Renal cortex interstitium (tissue), 11 donors: ENCODE measurements at regions not wholly inside any gene's neighbourhood (a gene's known extent, or its start where the extent isn't known, plus 50 kb on each side); places are given as distances from the start of the nearest gene placed in this dataset.
"Not testable (repeated sequence)": the region's sequence is repeated elsewhere in the genome, so short reads cannot be mapped to it uniquely, and the experiment has no call there.

Experiments used
- DNase-seq, 11 donors: peaks; one replicate each; pipeline ENCODE4 v3.0.0-alpha.2; 2013; ENCODE audit warnings: low read depth in 9 of 11, low spot score in 4 of 11; ENCODE audit errors: extremely low read depth in 1 of 11

DNA sequence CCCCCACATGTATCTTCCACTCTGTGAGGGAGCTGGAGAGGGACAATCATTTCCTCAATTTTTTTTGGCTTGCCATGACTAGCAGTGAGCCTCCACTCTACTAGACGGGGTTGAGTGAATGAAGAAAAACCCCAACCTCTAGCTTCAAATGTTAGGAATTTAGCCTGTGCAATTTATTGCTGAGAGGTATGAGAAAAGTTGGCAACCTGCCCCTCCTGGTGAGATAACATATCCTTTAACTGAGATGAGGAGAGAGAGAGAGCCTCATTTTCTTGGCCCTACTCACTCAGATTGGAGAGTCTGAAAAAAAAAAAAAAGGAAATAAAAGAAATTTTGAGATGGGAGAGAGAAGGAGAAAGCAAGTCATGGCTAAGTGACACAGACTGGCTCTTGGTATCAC, 218.2 kb upstream of the CARD18 start:
- no peak for DNase-seq

DNA sequence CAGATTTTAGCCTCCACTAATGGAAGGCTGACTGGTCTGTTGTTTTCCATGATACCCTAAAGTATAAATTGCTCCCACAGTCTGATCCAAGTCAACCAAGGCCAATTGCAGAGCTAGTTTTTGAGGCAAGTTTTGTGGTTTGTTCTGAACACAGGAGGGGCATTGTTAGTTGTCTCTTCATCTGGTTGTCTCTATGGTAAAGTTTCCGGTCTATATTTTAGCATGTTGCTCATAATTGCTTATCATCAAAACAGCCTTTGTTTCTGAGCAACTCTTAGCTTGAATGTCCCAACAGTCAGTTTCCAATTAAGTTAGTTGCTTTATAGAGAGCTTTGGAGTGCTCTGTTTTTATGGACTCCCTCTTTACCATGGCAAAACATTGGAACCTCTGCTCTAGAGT, 217.6 kb upstream of the CARD18 start:
- no peak for DNase-seq

GRCh38 chr11:105349867-105350266, 210.3 kb upstream of the CARD18 start:
- not testable (repeated sequence) for DNase-seq

GRCh38 chr11:105344938-105345337, 205.4 kb upstream of the CARD18 start:
- no peak for DNase-seq

DNA sequence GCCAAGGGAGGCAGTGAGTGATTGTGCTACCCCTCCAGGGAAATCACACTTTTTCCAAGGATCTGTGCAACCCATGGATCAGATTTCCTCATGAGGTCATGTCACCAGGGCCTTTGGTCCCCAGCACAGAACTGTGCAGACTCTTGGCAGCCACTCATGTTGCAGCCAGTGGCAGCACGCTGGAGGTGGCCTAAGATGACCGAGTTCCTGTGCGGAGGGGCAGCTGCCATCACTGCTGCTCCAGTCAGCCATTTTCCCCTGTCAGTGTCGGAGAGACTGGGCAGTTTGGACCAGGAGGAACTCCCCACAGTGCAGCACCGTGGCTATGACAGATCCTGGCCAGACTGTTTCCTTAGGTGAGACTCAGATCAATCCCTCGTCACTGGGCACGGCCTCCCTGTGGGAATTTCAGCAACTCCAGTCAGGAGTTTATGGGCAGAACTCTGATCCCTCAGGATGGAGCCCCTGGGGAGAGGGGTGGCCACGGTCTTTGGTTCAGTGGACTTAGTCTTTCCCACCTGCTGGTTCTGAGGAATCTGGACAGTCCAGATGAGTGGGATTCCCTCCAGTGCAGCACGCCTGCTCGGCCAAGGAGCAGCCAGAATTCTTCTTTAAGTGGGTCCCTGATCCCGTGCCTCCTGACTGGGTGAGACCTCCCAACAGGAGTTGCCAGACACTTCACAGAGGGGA, 194.6 kb upstream of the CARD18 start:
- DNase-seq: no peak

GRCh38 chr11:105333153-105333552, 193.6 kb upstream of the CARD18 start:
- no peak for DNase-seq

DNA sequence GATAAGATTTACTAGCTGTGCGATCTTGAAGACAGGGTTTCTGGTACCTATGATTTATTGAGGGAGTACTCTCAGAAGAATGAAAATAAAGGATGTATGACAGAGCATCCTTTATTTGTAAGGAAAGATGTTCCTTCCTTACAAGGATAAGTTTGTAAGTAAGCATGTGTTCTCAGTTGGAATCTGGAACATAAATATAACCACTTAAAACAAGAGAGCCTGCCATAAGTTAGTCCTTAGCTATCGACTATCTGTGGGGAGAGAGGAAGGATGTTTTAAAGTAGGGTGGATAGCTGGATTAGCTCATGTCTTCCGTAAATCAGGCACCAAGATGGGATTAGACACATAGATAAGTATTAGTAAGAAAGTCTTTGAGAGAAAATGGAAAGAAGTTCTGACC, 192.6 kb upstream of the CARD18 start:
- no peak for DNase-seq

DNA sequence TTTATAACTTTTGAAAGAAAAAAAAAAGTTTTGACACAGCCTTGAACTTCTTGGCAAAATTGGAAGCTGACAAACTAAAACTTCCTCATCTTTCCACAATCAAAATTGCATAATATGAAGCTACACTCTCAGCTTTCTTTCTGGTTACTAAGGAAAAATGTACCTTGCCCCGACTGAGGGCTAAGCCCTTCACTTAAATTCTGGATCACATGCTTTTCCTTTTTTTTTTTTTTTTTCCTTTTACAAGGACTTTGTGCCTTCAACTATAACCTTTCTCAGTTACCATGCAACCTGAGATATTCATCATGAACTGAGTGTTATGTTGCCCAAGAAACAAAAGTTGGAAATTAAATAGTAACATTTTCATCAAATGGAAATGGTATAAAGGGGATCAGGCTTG, 188.5 kb upstream of the CARD18 start:
- DNase-seq: peak in 1 of 11 donors; percentile 7

DNA sequence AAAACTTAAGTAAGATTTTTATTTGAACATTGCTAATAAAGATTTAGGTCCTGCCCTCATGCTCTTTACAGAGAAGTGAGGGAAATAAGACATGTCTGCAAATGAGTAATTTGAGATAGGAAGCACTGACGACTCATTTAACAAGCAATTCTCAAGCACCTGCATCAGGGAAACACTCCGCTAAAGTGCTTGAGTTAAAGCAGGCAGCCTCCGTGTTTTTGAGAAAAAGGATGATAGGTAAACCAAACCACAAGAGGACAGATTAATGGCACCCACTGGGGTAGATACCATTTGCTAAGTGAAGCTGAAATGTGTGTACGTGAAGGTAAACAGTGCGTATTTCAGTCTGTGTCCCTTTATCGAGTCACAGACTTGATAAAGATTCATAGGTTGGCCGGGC, 184.6 kb upstream of the CARD18 start:
- DNase-seq: peak in 2 of 11 donors; percentile 1 to 3

- DNase-seq: no peak
Measured at GRCh38 chr11:105321696-105322095, 182.1 kb upstream of the CARD18 start.

GRCh38 chr11:105315287-105315686, 175.7 kb upstream of the CARD18 start:
- DNase-seq: no peak

GRCh38 chr11:105312266-105312665, 172.7 kb upstream of the CARD18 start:
- DNase-seq: no peak

DNA sequence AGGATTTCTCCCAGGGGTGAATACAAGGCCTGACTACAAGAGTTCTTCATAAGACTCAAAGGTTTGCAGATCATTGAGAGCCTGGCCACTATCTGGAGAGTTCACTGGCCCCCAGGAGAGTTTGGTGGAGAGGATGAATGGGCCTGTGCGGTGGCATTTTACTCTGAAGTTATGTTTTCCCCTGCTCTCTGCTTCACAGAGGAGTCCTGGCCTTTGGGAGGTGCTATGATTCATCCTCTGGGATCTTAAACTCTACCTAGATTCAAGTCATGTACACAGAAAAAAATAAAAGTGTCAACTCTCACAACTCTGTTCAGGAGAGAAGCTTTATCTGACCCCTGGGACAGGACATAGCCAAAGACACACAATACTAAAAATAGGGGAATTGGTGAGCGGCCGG, 159.1 kb upstream of the CARD18 start:
- no peak for DNase-seq

DNA sequence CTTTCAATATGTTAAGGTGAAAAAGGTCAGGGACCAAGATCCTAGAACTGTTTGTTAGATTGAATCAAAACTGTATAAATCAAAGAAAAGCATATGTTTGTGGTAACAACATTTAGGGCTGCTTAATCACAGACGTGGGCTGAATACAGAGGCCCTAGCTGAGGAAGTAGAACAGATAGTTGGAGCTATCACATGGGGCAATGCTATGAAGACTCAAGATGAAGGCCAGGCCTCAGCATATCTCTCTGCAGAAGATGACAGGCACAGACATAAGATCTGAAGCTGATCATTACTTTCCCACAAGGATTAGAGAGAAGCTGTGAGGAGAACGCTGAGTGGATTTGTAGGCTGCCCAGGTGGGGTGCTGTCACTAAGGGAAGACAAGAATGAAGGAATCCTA, 158.6 kb upstream of the CARD18 start:
- no peak for DNase-seq

DNA sequence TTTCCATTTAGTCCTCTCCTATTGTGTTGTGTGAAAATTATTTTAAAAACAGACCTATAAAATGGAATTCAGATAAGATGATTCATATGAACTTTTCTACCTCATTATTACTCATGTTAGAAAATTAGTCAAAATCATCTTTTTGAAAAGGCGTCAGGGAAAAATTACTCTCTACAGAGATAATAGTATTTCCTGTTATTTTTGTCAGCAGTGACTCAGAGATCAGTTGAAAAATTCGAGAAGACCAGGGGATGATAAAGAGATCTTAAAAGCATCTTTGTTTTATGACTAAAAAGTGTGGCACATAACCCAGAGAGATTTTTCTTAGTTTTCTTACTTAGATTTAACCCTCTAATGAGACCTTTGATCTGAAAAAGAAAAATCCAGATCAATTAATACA, 157.9 kb upstream of the CARD18 start:
- no peak for DNase-seq

DNA sequence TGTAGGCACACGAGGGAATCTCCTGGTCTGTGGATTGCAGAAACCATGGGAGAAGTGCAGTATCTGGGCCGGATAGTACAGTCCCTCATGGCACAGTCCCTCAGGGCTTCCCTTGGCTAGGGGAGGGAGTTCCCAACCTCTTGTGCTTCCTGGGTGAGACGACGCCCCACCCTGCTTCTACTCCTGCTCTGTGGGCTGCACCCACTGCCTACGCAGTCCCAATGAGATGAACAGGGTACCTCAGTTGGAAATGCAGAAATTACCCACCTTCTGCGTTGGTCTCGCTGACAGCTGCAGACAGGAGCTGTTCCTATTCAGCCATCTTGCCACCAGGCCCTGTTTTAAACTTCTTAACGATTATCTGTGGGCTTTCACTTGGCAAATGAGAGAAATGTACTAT, 157.2 kb upstream of the CARD18 start:
- DNase-seq: no peak

DNA sequence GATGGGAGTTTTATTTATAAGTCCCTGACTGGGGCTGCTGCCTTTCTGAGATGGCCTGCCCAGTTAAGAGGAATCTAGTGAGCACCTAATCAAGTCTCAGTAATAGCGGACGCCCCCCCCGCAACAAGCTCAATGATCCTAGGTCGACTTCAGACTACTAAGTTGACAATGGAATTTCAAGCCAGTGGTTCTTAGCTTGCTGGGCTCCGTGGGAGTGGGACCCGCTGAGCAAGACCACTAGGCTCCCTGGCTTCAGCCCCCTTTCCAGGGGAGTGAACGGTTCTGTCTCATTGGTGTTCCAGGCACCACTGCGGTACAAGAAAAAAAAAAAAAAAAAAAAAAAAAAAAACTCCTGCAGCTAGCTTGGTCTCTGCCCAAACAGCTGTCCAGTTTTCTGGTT, 156.8 kb upstream of the CARD18 start:
- DNase-seq: no peak

GRCh38 chr11:105282658-105283057, 143.1 kb upstream of the CARD18 start:
- no peak for DNase-seq

DNA sequence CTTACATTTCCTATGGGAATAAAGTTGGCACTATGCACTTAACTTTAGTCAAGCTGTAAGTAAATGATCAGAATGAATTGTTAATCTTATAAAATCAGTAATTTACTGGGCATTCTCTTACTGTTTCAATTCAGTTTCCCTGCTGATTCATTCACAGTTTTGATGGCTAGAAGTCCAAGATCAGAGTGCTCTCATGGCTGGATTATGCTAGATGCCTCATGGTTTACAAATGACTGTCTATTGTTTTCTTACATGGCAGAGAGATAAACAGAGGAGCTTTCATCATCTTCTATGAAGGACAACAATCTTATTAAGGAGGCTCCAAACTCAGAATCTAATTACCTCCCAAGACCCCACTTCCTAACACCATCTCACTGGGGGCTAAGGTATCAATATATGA, 135.1 kb upstream of the CARD18 start:
- no peak for DNase-seq

- DNase-seq: no peak
Measured at GRCh38 chr11:105273660-105274280, 134.2 kb upstream of the CARD18 start.

- no peak for DNase-seq
Measured at GRCh38 chr11:105269862-105270261, 130.3 kb upstream of the CARD18 start.
